PC-9 (cell line): ENCODE measurements at regions not wholly inside any gene's neighbourhood (a gene's known extent, or its start where the extent isn't known, plus 50 kb on each side); places are given as distances from the start of the nearest gene placed in this dataset.

ENCODE experiments used
- CTCF ChIP-seq: fragments of 200-600 bp; sonication (generic); conservative IDR thresholded peaks from 2 replicates; pipeline ENCODE4 v1.6.1; 2017; ENCODE audit warnings: mixed run types, antibody characterized with exemption, mild to moderate bottlenecking, moderate library complexity
- EZH2 ChIP-seq: fragments of 200-600 bp; sonication (generic); IDR thresholded peaks from 2 replicates; pipeline ENCODE4 v1.8.0; 2017; ENCODE audit warnings: antibody characterized with exemption, low read depth

GRCh38 chr9:13480693-13481092 lies 201.2 kb upstream of the MPDZ start:
- TF ChIP-seq CTCF (no peak), EZH2 (no peak)
